GM13976 (cell line): ENCODE measurements at regions not wholly inside any gene's neighbourhood (a gene's known extent, or its start where the extent isn't known, plus 50 kb on each side); places are given as distances from the start of the nearest gene placed in this dataset.

Experiments used
- DNase-seq: peaks from one replicate; pipeline ENCODE4 v3.0.0; 2012; ENCODE audit warnings: low spot score
- CTCF ChIP-seq: IDR thresholded peaks from 2 replicates; pipeline ENCODE4 v1.5.1; 2012; ENCODE audit warnings: borderline replicate concordance, mild to moderate bottlenecking; ENCODE audit not compliant: insufficient read depth; ENCODE audit errors: extremely low read depth, missing control alignments, control extremely low read depth
- in situ Hi-C: fragments of 300-500 bp; cut with MboI; formaldehyde crosslinking; loops from one replicate; pipeline ENCODE4 v1.12.0; 2022; ENCODE audit warnings: low sequenced_read_pairs, mixed read lengths, inconsistent platforms; ENCODE audit not compliant: unreplicated experiment

GRCh38 chr5:138702166-138703077, 50.8 kb upstream of the CTNNA1 start:
- DNase-seq, result no peak
- in situ Hi-C loops, result no loop called here
- no peak for TF ChIP-seq CTCF

- in situ Hi-C loops, result no loop called here
- no peak for TF ChIP-seq CTCF
- no peak for DNase-seq
Observed at GRCh38 chr5:138701678-138702077, 51.5 kb upstream of the CTNNA1 start.

- TF ChIP-seq CTCF, result no peak
- in situ Hi-C loops, result no loop called here
- DNase-seq, result no peak
Observed at GRCh38 chr5:138700581-138701362, 52.5 kb upstream of the CTNNA1 start.

- in situ Hi-C loops, result no loop called here
- no peak for TF ChIP-seq CTCF
- no peak for DNase-seq
Observed at GRCh38 chr5:138699482-138699881, 53.7 kb upstream of the CTNNA1 start.

GRCh38 chr5:138698713-138699112, 54.5 kb upstream of the CTNNA1 start:
- in situ Hi-C loops, result no loop called here
- no peak for DNase-seq
- TF ChIP-seq CTCF, result no peak

- no peak for TF ChIP-seq CTCF
- in situ Hi-C loops, result no loop called here
- no peak for DNase-seq
Observed at GRCh38 chr5:138697720-138698360, 55.4 kb upstream of the CTNNA1 start.
